Stomach smooth muscle (tissue), 2 donors: ENCODE measurements at regions not wholly inside any gene's neighbourhood (a gene's known extent, or its start where the extent isn't known, plus 50 kb on each side); places are given as distances from the start of the nearest gene placed in this dataset.

ENCODE experiments used
- H3K27ac ChIP-seq: one replicate; pipeline ENCODE4 v1.7.0; 2013; ENCODE audit warnings: mild to moderate bottlenecking, low read length, inconsistent platforms
- H3K27me3 ChIP-seq, 2 donors: one replicate each; pipeline ENCODE4 v1.7.0; 2013; ENCODE audit warnings: low read length in 2 of 2; ENCODE audit not compliant: insufficient read depth in 2 of 2, control insufficient read depth in 1 of 2
- H3K36me3 ChIP-seq, 2 donors: one replicate each; pipeline ENCODE4 v1.7.0; 2013; ENCODE audit warnings: low read length in 2 of 2; ENCODE audit not compliant: control insufficient read depth in 2 of 2, insufficient read depth in 2 of 2
- H3K4me1 ChIP-seq: one replicate; pipeline ENCODE4 v1.7.0; 2013; ENCODE audit warnings: low read length; ENCODE audit not compliant: control insufficient read depth, insufficient read depth
- H3K4me3 ChIP-seq, 2 donors: one replicate each; pipeline ENCODE4 v1.7.0; 2013; ENCODE audit warnings: low read length in 2 of 2
- H3K9ac ChIP-seq, 2 donors: one replicate each; pipeline ENCODE4 v1.7.0; 2013; ENCODE audit warnings: low read length in 2 of 2, mild to moderate bottlenecking in 1 of 2
- H3K9me3 ChIP-seq, 2 donors: one replicate each; pipeline ENCODE4 v1.7.0; 2013; ENCODE audit warnings: low read length in 2 of 2; ENCODE audit not compliant: control insufficient read depth in 2 of 2
- donor health status: healthy.
- donor health status: Pancreatic carcinoma.

DNA sequence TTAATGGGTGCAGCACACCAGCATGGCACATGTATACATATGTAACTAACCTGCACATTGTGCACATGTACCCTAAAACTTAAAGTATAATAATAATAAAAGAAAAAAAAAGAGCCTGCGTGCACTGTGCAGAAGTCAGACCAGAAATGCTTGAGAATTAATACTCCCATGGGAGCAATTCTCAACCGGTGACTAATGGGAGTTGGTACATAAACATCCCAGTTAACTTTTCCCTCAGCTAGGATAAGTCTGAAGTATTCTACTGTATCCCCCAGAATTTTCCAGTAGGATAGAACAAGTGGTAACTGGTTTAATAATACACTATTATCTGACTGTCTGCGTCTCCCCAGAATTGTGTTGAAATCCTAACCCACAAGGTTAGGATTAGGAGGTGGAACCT lies 113.6 kb upstream of the COL5A2 start:
- no peak overlapping the region for H3K9ac ChIP-seq
- no peak overlapping the region for H3K27ac ChIP-seq
- H3K27me3 ChIP-seq = no peaks in the 10 kb centered on the region
- no peaks in the 10 kb centered on the region for H3K9me3 ChIP-seq
- no peak overlapping the region for H3K4me3 ChIP-seq
- H3K36me3 ChIP-seq = no peaks in the 10 kb centered on the region
- H3K4me1 ChIP-seq = no peaks in the 10 kb centered on the region

DNA sequence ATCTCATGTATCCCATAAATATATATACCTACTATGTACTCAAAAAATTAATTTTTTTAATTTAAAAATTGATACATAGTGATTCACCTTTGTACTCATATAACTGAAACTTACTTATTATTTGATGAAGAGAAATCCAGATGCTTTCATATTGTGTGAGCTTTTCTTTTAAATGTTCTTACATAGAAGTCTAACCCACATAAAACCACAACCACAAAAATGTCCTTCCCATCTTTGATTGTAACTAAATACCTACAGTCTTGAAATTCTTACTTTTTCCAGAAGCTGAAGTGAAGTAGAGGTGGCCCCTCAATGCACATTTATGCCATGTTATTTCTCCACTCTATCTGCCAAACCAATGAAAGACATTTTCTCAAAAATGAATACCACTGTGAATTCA lies 117.9 kb upstream of the COL5A2 start:
- Histone ChIP-seq H3K27me3 (no peaks in the 10 kb centered on the region), H3K27ac (no peak overlapping the region)

DNA sequence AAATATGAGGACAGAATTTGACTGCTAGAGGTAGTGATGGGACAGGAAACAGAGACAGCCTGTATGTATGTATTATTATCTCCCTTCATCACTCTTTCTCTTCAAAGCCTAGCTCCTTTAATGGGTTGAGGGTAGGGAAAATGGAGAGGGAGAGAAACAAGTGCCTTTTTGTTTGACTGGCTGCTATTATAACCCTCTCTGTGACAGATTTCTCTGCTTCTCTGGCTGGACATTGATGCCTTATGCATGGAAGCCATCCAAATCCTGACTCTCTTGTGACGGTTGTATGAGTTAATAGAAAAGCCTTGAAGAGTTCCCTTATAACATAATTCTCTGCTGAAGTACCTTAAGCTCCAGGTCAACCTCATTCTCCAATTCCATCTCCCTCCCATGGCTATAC lies 118.5 kb upstream of the COL5A2 start:
- Histone ChIP-seq H3K27me3 (no peaks in the 10 kb centered on the region), H3K27ac (no peak overlapping the region), H3K36me3 (no peaks in the 10 kb centered on the region), H3K9ac (no peak overlapping the region), H3K4me1 (no peaks in the 10 kb centered on the region), H3K9me3 (no peaks in the 10 kb centered on the region), H3K4me3 (no peak overlapping the region)

More for the DNA sequence above, 117.9 kb upstream of the COL5A2 start:
- Histone ChIP-seq H3K36me3 (no peaks in the 10 kb centered on the region), H3K4me1 (no peaks in the 10 kb centered on the region), H3K4me3 (no peak overlapping the region), H3K9ac (no peak overlapping the region), H3K9me3 (no peaks in the 10 kb centered on the region)

DNA sequence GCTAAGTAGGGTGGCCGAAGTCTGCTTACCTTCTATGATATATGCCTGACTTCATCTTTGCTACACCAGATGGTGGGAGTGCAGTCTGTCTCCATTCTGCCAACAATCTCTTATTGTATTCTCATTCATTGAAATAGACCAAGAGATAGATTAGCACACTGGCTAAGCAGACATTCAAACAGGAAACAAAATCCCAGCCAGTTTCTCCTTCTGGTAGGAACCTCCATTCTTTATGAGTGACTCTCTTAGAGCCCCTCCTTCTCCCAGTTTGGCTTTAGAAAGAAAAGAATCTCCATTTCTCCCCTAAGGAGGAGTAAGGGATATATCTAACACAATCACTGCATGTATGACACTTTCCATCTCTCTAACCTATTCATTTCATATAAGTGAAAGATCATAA lies 118.9 kb upstream of the COL5A2 start:
- no peaks in the 10 kb centered on the region for H3K4me1 ChIP-seq
- H3K27me3 ChIP-seq = no peaks in the 10 kb centered on the region
- H3K27ac ChIP-seq = no peak overlapping the region
- no peaks in the 10 kb centered on the region for H3K9me3 ChIP-seq
- H3K4me3 ChIP-seq = no peak overlapping the region
- H3K9ac ChIP-seq = no peak overlapping the region
- H3K36me3 ChIP-seq = no peaks in the 10 kb centered on the region

DNA sequence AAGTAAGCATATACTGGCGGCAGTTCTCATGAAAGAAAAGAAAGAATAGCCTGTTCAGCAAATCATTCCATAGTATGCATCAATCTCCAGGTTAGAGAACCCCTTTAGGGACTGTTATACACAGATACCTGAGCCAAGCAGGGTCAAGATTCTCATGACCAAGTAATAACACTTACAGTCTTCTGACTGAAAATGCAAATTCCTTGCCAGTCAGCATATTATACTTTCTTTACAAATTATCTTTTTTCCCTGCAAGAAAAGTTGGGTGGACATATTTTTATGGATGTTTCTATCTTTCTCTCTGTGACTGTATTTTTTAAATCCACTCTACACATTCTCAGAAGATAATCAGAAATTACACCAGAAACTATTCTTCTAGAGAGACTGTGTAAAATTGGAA lies 120.4 kb upstream of the COL5A2 start:
- Histone ChIP-seq H3K27ac (no peak overlapping the region), H3K27me3 (no peaks in the 10 kb centered on the region), H3K4me3 (no peak overlapping the region), H3K36me3 (no peaks in the 10 kb centered on the region), H3K4me1 (no peaks in the 10 kb centered on the region), H3K9ac (no peak overlapping the region), H3K9me3 (no peaks in the 10 kb centered on the region)

DNA sequence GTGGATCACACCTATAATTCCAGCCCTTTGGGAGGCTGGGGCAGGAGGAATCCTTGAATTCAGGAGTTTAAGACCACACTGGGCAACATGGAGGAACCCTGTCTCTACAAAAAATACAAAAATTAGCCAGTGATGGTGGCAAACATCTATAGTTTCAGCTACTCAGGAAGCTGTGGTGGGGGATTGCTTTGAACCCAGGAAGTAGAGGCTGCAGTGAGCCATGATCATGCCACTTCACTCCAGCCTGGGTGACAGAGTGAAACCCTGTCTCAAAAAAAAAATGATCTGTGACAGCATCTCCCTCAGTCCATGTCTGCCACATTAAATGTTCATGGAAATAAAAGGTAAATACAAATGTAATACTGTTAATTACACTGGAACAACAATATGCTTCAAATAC lies 121.4 kb upstream of the COL5A2 start:
- Histone ChIP-seq H3K36me3 (no peaks in the 10 kb centered on the region), H3K27ac (no peak overlapping the region), H3K9me3 (no peaks in the 10 kb centered on the region), H3K9ac (no peak overlapping the region), H3K4me1 (no peaks in the 10 kb centered on the region), H3K4me3 (no peak overlapping the region), H3K27me3 (no peaks in the 10 kb centered on the region)

DNA sequence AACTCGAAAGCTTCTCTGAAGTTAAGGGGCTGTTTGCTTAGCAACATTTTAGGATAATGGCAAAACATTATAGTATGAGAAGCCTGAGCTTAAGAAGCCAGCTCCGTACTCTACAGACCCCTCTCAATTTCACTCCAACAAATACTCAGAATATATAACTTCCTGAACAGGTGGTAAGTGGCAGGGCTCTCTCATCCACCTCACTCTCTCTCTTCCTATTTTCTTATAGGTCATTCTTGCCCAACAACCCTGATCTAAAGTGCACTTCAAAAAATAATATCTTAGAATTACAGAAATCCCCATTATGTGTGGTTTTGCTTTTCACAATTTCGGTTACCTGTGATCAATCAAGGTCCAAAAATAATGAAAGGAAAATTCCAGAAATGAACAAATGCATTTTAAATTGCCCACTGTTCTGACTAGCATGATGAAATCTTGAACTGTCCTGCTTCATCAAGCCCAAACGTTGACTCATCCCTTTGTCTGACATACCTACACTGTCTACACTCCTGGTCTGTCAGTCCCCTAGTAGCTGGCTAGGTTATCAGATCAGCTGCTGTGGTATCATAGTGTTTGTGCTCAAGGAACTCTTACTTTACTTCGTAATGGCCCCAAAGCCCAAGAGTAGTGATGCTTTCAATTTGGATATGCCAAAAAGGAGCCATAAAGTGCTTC lies 122.8 kb upstream of the COL5A2 start:
- no peaks in the 10 kb centered on the region for H3K36me3 ChIP-seq
- no peak overlapping the region for H3K9ac ChIP-seq
- H3K9me3 ChIP-seq = no peaks in the 10 kb centered on the region
- no peaks in the 10 kb centered on the region for H3K4me1 ChIP-seq
- H3K27ac ChIP-seq = no peak overlapping the region
- H3K4me3 ChIP-seq = no peak overlapping the region
- H3K27me3 ChIP-seq = no peaks in the 10 kb centered on the region

DNA sequence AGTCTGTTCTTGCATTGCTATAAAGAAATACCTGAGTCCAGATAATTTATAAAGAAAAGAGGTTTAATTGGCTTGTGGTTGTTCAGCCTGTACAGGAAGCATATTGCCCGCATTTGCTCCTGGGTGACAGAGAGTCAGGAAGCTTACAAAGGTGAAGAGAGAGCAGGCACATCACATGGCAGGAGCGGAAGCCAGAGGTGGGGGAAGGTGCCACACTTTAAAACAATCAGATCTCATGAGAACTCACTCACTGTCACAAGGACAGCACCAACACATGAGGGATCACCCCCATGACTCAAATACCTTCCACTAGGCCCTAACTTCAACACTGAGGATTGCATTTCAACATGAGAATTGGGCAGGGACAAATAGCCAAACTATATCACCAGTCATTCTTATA lies 124.8 kb upstream of the COL5A2 start:
- H3K9ac ChIP-seq = no peak overlapping the region
- H3K27ac ChIP-seq = no peak overlapping the region
- H3K9me3 ChIP-seq = no peaks in the 10 kb centered on the region

DNA sequence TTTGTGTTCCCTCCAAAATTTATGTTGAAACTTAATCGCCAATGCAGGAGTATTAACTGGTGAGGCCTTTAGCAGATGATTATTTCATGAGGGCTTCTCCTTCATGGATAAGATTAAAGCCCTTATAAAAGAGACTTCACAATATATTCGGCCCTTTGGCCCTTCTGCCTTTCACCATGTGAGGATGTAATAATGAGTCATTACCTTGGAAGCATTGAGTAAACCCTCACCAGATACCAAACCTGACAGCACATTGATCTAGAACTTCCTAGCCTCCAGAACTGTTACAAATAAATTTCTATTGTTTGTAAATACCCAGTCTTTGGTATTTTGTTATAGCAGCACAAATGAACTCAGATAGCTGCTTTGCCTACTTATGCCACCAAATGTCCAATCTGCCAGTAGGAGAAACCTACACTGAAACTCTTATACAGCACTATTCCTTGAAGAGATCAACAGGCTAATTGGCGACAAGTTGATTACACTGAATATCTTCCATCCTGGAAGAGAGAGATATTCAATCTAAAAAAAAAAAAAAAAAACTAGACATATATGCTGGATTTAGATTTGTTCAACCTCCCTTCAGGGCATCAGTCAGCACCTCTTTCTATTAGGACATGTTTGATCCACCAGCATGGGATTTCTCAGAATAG lies 125.9 kb upstream of the COL5A2 start:
- Histone ChIP-seq H3K36me3 (no peaks in the 10 kb centered on the region), H3K27ac (no peak overlapping the region), H3K27me3 (no peaks in the 10 kb centered on the region), H3K4me3 (no peak overlapping the region), H3K9ac (no peak overlapping the region), H3K9me3 (no peaks in the 10 kb centered on the region), H3K4me1 (no peaks in the 10 kb centered on the region)

More for the DNA sequence above, 124.8 kb upstream of the COL5A2 start:
- Histone ChIP-seq H3K27me3 (no peaks in the 10 kb centered on the region), H3K4me3 (no peak overlapping the region), H3K4me1 (no peaks in the 10 kb centered on the region), H3K36me3 (no peaks in the 10 kb centered on the region)

DNA sequence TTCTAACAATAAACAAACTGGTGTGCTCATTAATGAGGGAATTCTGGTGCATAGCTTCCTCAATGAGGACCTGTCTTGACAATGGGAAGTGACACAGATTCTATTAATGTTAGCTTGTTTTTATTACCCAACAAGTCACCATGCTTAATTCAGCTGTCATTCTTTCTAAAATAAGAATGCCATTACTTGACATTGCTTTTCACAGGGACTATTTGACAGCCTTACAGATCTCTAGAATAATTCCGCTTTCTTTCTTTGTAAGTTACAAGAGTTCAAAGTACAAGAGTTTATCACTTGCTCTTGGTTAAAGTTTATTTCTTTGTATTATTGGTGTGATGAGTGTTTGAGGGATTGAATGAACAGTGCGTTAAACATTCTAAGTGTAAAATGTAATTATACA lies 127.0 kb upstream of the COL5A2 start:
- H3K4me1 ChIP-seq = no peaks in the 10 kb centered on the region
- H3K27me3 ChIP-seq = no peaks in the 10 kb centered on the region
- H3K9me3 ChIP-seq = no peaks in the 10 kb centered on the region
- no peak overlapping the region for H3K9ac ChIP-seq
- H3K36me3 ChIP-seq = no peaks in the 10 kb centered on the region
- no peak overlapping the region for H3K27ac ChIP-seq
- no peak overlapping the region for H3K4me3 ChIP-seq

DNA sequence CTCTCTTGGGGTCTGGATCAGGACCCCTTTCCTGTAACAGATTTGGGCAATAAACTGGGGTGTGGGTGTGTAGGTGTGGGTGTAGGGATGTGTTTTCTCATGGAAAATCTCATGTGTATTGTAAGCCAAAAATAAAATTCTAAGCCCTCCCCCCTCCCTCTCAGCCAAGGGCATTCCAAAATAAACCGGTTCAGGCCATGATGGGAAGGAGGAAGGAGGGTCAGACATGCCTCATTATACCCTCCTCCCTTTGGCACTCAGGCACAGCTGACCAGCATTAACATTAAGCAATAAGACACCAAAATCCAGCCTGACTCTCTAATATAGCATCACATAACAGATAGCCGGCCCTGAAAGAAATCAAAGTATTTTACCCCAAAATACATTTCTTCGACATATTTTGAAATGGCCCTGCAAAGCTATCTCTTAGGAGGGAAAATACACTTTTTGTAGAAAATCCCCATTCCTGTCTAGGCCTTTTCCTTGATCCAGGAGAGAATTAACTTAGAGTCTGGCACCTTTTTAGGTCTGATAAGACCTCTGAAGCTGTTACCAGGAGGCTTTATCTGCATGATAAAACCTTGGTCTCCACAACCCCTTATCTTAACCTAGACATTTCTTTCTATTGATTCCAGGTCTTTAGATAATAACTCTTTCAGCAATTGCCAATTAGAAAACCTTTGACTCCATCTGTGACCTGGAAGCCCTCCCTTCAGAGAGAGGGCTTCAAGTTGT lies 128.7 kb upstream of the COL5A2 start:
- H3K27me3 ChIP-seq = no peaks in the 10 kb centered on the region
- H3K9ac ChIP-seq = no peak overlapping the region
- no peaks in the 10 kb centered on the region for H3K4me1 ChIP-seq
- no peak overlapping the region for H3K27ac ChIP-seq
- H3K9me3 ChIP-seq = no peaks in the 10 kb centered on the region
- H3K4me3 ChIP-seq = no peak overlapping the region
- no peaks in the 10 kb centered on the region for H3K36me3 ChIP-seq
